ENCODE measurements at regions not wholly inside any gene's neighbourhood (a gene's known extent, or its start where the extent isn't known, plus 50 kb on each side); places are given as distances from the start of the nearest gene placed in this dataset.

- H3K9ac ChIP-seq (ENCODE audit: insufficient read depth in 1 of 2, low read length in 2 of 2) = no peak overlapping the region
- H3K27ac ChIP-seq (ENCODE audit: low read depth in 1 of 2, low read length in 1 of 2) = no peak overlapping the region
- no peaks in the 10 kb centered on the region for H3K36me3 ChIP-seq (ENCODE audit: control insufficient read depth in 4 of 4, insufficient read depth in 4 of 4, low read length in 4 of 4)
- no peak overlapping the region for H3K4me3 ChIP-seq
- DNase-seq (peak; percentile 9 to 66 (median 35)), ATAC-seq (ENCODE audit: insufficient read depth, low FRiP score) (no peak)
- H3K9me3 ChIP-seq (ENCODE audit: control insufficient read depth in 4 of 4, insufficient read depth in 3 of 4, low read length in 3 of 4) = no peaks in the 10 kb centered on the region
- TF ChIP-seq CTCF (IDR thresholded peaks at IDR 0.05; ENCODE audit: control extremely low read depth, extremely low read depth) = no peak
- WGBS, 2 donors = 10% methylated on average over 2 of the region's 2 CpGs
- H3K4me1 ChIP-seq (ENCODE audit: control insufficient read depth in 5 of 5, insufficient read depth in 5 of 5, low read length in 5 of 5) = no peaks in the 10 kb centered on the region
- no peaks in the 10 kb centered on the region for H3K27me3 ChIP-seq (ENCODE audit: control insufficient read depth in 3 of 3, insufficient read depth in 3 of 3, low read length in 2 of 3)
Observed at GRCh38 chr12:127389923-127390322, 877.0 kb upstream of the TMEM132C start.

DNA sequence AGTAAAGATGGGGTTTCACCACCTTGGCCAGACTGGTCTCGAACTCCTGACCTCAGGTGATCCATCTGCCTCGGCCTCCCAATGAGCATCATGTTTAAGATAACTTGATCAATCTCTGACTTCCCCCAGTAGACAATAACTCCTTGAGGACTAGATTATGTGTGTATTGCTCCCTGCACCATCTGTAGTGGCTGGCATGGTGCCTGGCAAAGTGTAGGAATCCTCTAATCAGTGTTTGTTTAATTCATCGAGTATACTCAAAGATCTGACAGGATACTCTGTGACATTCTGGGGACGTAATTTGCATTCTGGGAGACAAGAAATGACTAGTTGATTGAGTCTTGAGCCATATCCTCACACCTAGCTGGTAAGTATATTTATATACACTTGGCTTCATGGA, 873.5 kb upstream of the TMEM132C start:
- Histone ChIP-seq H3K27me3 (ENCODE audit: control insufficient read depth in 3 of 3, insufficient read depth in 3 of 3, low read length in 2 of 3) (peaks cover 0 to 2% (median 0%) of the 10 kb centered on the region in 3 donors), H3K4me1 (ENCODE audit: control insufficient read depth in 5 of 5, insufficient read depth in 5 of 5, low read length in 5 of 5) (no peaks in the 10 kb centered on the region), H3K9me3 (ENCODE audit: control insufficient read depth in 4 of 4, insufficient read depth in 3 of 4, low read length in 3 of 4) (no peaks in the 10 kb centered on the region), H3K4me3 (no peak overlapping the region), H3K9ac (ENCODE audit: insufficient read depth in 1 of 2, low read length in 2 of 2) (no peak overlapping the region), H3K27ac (ENCODE audit: low read depth in 1 of 2, low read length in 1 of 2) (no peak overlapping the region), H3K36me3 (ENCODE audit: control insufficient read depth in 4 of 4, insufficient read depth in 4 of 4, low read length in 4 of 4) (no peaks in the 10 kb centered on the region)
- no peak for TF ChIP-seq CTCF (IDR thresholded peaks at IDR 0.05; ENCODE audit: control extremely low read depth, extremely low read depth)
- DNase-seq = no peak
- WGBS, 2 donors = 55 to 61% methylated on average over 4 of the region's 4 CpGs
- no peak for ATAC-seq (ENCODE audit: insufficient read depth, low FRiP score)

GRCh38 chr12:127393896-127394295, 873.1 kb upstream of the TMEM132C start:
- H3K4me3 ChIP-seq = no peak overlapping the region
- no peaks in the 10 kb centered on the region for H3K36me3 ChIP-seq (ENCODE audit: control insufficient read depth in 4 of 4, insufficient read depth in 4 of 4, low read length in 4 of 4)
- ATAC-seq (ENCODE audit: insufficient read depth, low FRiP score) (no peak), DNase-seq (no peak)
- H3K27ac ChIP-seq (ENCODE audit: low read depth in 1 of 2, low read length in 1 of 2) = no peak overlapping the region
- H3K27me3 ChIP-seq (ENCODE audit: control insufficient read depth in 3 of 3, insufficient read depth in 3 of 3, low read length in 2 of 3) = peaks cover 0 to 2% (median 0%) of the 10 kb centered on the region in 3 donors
- no peaks in the 10 kb centered on the region for H3K4me1 ChIP-seq (ENCODE audit: control insufficient read depth in 5 of 5, insufficient read depth in 5 of 5, low read length in 5 of 5)
- 75 to 83% methylated on average over 2 of the region's 2 CpGs for WGBS, 2 donors
- no peak for TF ChIP-seq CTCF (IDR thresholded peaks at IDR 0.05; ENCODE audit: control extremely low read depth, extremely low read depth)
- no peaks in the 10 kb centered on the region for H3K9me3 ChIP-seq (ENCODE audit: control insufficient read depth in 4 of 4, insufficient read depth in 3 of 4, low read length in 3 of 4)
- H3K9ac ChIP-seq (ENCODE audit: insufficient read depth in 1 of 2, low read length in 2 of 2) = no peak overlapping the region

DNA sequence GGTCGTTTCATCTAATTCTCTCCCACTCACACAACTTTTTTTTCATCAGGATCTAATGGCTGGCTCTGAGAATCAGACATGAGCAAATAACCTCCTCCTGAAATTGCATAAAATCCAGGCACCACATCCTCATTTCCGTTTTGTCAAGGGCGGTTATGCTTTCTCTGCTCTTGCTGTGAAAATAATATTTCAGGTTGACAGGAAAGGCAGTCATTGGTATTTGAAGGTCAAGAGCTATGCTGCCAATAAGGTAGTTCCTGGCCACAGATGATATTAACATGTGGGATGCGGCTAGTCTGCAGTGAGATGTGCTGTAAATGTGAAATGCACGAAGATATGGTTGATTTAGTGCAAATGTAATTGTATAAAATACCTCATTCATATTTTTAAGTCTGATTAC, 870.2 kb upstream of the TMEM132C start:
- Histone ChIP-seq H3K36me3 (ENCODE audit: control insufficient read depth in 4 of 4, insufficient read depth in 4 of 4, low read length in 4 of 4) (no peaks in the 10 kb centered on the region), H3K27ac (ENCODE audit: low read depth in 1 of 2, low read length in 1 of 2) (no peak overlapping the region), H3K4me1 (ENCODE audit: control insufficient read depth in 5 of 5, insufficient read depth in 5 of 5, low read length in 5 of 5) (no peaks in the 10 kb centered on the region), H3K4me3 (no peak overlapping the region), H3K9ac (ENCODE audit: insufficient read depth in 1 of 2, low read length in 2 of 2) (no peak overlapping the region), H3K9me3 (ENCODE audit: control insufficient read depth in 4 of 4, insufficient read depth in 3 of 4, low read length in 3 of 4) (no peaks in the 10 kb centered on the region), H3K27me3 (ENCODE audit: control insufficient read depth in 3 of 3, insufficient read depth in 3 of 3, low read length in 2 of 3) (peaks cover 0 to 2% (median 0%) of the 10 kb centered on the region in 3 donors)
- 72 to 74% methylated on average over 5 of the region's 5 CpGs for WGBS, 2 donors
- ATAC-seq (ENCODE audit: insufficient read depth, low FRiP score) (no peak), DNase-seq (no peak)
- no peak for TF ChIP-seq CTCF (IDR thresholded peaks at IDR 0.05; ENCODE audit: control extremely low read depth, extremely low read depth)
